Colonic mucosa (tissue), 4 donors: ENCODE measurements at regions not wholly inside any gene's neighbourhood (a gene's known extent, or its start where the extent isn't known, plus 50 kb on each side); places are given as distances from the start of the nearest gene placed in this dataset.

Experiments
- DNase-seq: peaks from one replicate; pipeline ENCODE4 v3.0.0-alpha.2; 2020
- H3K27ac ChIP-seq: fragments of 200-600 bp; one replicate; pipeline ENCODE4 v1.8.0; 2021
- H3K27me3 ChIP-seq: fragments of 200-600 bp; one replicate; pipeline ENCODE4 v1.8.0; 2021
- H3K36me3 ChIP-seq: fragments of 200-600 bp; one replicate; pipeline ENCODE4 v1.8.0; 2021
- H3K4me1 ChIP-seq: fragments of 200-600 bp; one replicate; pipeline ENCODE4 v1.8.0; 2021; ENCODE audit warnings: mild to moderate bottlenecking
- H3K4me3 ChIP-seq: fragments of 200-600 bp; one replicate; pipeline ENCODE4 v1.8.0; 2021
- H3K9ac ChIP-seq, 2 donors: one replicate each; pipeline ENCODE4 v1.7.0; 2013; ENCODE audit warnings: control low read depth in 2 of 2, low read depth in 2 of 2, low read length in 2 of 2
- H3K9me3 ChIP-seq: fragments of 200-600 bp; one replicate; pipeline ENCODE4 v1.8.0; 2021
- CTCF ChIP-seq: fragments of 200-600 bp; IDR thresholded peaks from one replicate; pipeline ENCODE4 v1.8.0; 2022; ENCODE audit warnings: antibody characterized with exemption, mild to moderate bottlenecking
- intact Hi-C: fragments of 100-400 bp; cut with DNase I; formaldehyde crosslinking; loops from one replicate; pipeline ENCODE4 v1.14.1; 2022
- donor health status: healthy.
- donor health status: DM: no; HTN: no; CAD: no.
- donor health status: DM: no; HTN: no; CAD: no.

GRCh38 chr2:67707896-67708295, 310.8 kb downstream of the ETAA1 start:
- intact Hi-C loops = no loop called here
- DNase-seq = no peak
- Histone ChIP-seq H3K27me3 (no peaks in the 10 kb centered on the region), H3K9ac (no peak overlapping the region), H3K4me3 (no peak overlapping the region), H3K36me3 (no peaks in the 10 kb centered on the region), H3K9me3 (no peaks in the 10 kb centered on the region), H3K27ac (no peak overlapping the region), H3K4me1 (no peaks in the 10 kb centered on the region)
- no peak for TF ChIP-seq CTCF

DNA sequence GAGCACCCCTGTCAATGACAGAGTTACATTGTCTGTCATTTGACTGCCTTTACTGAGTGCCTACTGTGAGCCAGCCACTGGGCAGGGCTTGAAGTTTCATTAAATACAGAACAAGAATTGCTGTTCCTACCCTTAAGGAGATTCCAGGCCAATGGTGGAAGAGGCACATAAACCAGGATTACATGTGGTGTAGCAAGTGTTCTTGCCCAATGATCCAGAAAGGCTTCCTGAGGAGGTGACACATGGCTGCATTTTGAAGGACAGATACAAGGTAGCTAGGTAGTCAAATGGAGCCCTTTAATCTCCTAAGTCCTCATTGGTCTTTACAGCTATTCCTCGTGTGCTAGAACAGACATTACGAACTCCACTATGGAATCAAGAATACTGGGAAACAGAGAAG, 312.7 kb downstream of the ETAA1 start:
- Histone ChIP-seq H3K27ac (no peak overlapping the region), H3K27me3 (no peaks in the 10 kb centered on the region), H3K4me1 (no peaks in the 10 kb centered on the region), H3K9ac (no peak overlapping the region), H3K9me3 (no peaks in the 10 kb centered on the region), H3K4me3 (no peak overlapping the region), H3K36me3 (no peaks in the 10 kb centered on the region)
- no peak for TF ChIP-seq CTCF
- intact Hi-C loops = no loop called here
- DNase-seq = no peak

DNA sequence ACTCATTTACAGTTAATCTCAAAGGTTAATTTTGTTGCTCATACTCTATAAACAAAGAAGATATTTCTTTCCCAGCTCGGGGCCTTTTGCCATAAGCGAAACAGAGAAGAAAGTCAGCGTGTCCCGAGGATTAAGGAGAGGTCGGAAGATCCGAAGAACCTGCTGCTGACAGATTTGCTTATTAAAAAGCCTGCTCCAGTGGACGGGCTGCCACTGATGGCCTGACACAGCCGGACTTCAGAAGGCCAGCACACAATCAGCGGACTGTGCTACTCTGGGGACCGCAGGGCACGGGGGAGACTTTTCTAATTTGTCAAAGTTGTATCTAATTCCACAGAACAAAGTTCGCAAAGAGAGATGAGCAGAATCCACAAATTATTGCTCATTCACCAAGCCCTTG, 315.4 kb downstream of the ETAA1 start:
- no peak overlapping the region for H3K9ac ChIP-seq

GRCh38 chr2:67713376-67713775, 316.2 kb downstream of the ETAA1 start:
- TF ChIP-seq CTCF = no peak
- Histone ChIP-seq H3K36me3 (no peaks in the 10 kb centered on the region), H3K4me1 (no peaks in the 10 kb centered on the region), H3K27ac (no peak overlapping the region), H3K9me3 (no peaks in the 10 kb centered on the region), H3K4me3 (no peak overlapping the region), H3K9ac (no peak overlapping the region), H3K27me3 (no peaks in the 10 kb centered on the region)
- intact Hi-C loops = no loop called here
- no peak for DNase-seq

More for the DNA sequence above, 315.4 kb downstream of the ETAA1 start:
- Histone ChIP-seq H3K36me3 (no peaks in the 10 kb centered on the region), H3K4me1 (no peaks in the 10 kb centered on the region), H3K27ac (no peak overlapping the region), H3K9me3 (no peaks in the 10 kb centered on the region), H3K4me3 (no peak overlapping the region), H3K27me3 (no peaks in the 10 kb centered on the region)
- TF ChIP-seq CTCF = no peak
- no peak for DNase-seq
- intact Hi-C loops = no loop called here

DNA sequence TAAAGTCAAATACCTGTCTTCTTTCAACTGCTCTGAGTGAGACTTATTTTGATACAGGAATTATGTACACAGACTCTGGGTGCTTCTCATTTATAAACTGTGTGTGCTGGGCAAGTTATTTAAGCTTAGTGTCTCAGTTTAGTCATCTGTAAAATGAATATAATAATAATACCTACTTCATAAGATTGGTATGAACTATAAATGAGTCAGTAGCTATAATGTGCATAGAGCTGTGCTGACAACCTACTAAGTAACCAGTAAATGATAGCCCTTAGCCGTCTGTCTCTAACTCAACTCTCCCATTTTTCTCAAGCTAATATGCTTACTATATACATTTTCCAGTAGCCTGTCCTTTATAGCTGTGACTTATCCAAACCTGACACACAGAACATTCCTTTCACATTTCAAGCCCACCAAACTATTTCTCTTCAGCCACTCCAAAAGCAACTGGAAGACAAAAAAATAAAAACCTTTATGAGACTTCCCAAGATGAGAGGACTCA, 319.8 kb downstream of the ETAA1 start:
- no peaks in the 10 kb centered on the region for H3K36me3 ChIP-seq
- no peak for DNase-seq
- no peaks in the 10 kb centered on the region for H3K9me3 ChIP-seq
- intact Hi-C loops = no loop called here
- no peak overlapping the region for H3K4me3 ChIP-seq
- no peak for TF ChIP-seq CTCF
- no peaks in the 10 kb centered on the region for H3K27me3 ChIP-seq
- H3K9ac ChIP-seq = no peak overlapping the region
- H3K27ac ChIP-seq = no peak overlapping the region
- no peaks in the 10 kb centered on the region for H3K4me1 ChIP-seq

DNA sequence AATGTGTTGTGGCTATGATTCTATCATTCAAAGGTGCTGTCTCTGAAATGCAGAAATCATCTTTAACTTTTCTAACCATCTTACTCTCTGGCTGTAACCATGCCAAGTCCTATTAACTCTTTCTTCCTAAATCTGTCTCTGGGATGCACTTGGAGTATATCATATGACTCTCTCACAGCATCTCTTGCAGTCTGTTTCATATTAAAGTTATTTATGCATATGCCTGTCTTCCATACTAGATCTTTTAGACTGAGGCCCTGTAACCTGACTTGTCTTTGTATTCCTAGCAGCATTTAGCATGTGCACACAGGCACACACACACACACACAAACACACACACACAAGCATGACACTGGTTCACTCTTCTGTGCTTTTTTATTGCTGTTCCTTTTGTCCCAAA, 320.6 kb downstream of the ETAA1 start:
- intact Hi-C loops = no loop called here
- H3K4me1 ChIP-seq = no peaks in the 10 kb centered on the region
- H3K36me3 ChIP-seq = no peaks in the 10 kb centered on the region
- no peak overlapping the region for H3K4me3 ChIP-seq
- TF ChIP-seq CTCF = no peak
- H3K9me3 ChIP-seq = no peaks in the 10 kb centered on the region
- no peak overlapping the region for H3K9ac ChIP-seq
- no peak for DNase-seq
- no peaks in the 10 kb centered on the region for H3K27me3 ChIP-seq
- no peak overlapping the region for H3K27ac ChIP-seq
